DMS114 treated with DMSO at 0.1 percent for 48 hours (cell line): ENCODE measurements at regions not wholly inside any gene's neighbourhood (a gene's known extent, or its start where the extent isn't known, plus 50 kb on each side); places are given as distances from the start of the nearest gene placed in this dataset.

Source experiments
- DNase-seq: peaks from one replicate; lab custom pipeline; 2025; ENCODE audit not compliant: unreplicated experiment; lab: John Stamatoyannopoulos, UW

- no peak for DNase-seq
Observed at GRCh38 chr1:221099747-221100595, 220.7 kb downstream of the HLX start.

DNA sequence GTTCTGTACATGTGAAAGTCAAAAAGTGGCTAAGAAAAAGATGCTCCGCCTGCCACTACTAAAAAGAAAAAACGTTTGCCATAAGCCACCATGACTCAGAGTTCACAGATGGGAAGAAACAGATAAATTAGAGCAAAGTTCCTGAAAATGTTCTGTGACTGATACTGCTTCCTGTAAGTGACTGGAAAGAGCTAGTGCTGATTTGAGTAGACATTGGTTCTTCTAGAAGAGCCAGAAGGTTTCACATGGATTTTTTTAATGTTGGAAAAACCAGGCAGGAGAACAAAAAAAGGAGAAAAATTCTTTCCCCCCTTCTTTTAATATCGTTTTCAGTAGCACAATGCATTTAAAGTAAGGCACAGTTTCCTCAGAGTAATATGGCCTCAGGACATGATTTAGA lies 221.4 kb downstream of the HLX start:
- no peak for DNase-seq

- DNase-seq, result no peak
Observed at GRCh38 chr1:221101807-221102605, 222.8 kb downstream of the HLX start.

GRCh38 chr1:221104596-221104995 lies 225.4 kb downstream of the HLX start:
- DNase-seq, result no peak

- DNase-seq, result no peak
Observed at GRCh38 chr1:221105578-221105977, 226.3 kb downstream of the HLX start.

GRCh38 chr1:221106616-221107015 lies 227.4 kb downstream of the HLX start:
- no peak for DNase-seq

DNA sequence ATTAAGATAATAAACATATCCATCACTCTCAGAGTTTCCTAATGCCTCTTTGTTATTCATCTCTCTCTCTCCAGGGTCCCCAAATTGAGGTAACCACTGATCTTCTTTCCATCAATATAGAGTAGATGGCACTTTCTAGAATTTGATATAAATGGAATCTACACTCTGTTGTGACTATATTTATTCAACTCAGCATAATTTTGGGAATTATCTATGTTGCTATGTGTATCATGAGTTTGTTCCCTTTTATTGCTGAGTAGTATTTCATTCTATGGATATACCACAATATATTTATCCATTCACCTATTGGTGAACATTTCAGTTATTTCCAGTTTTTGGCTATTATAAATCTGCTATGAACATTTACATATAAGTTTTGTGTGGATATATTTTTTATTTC lies 230.7 kb downstream of the HLX start:
- DNase-seq, result no peak

DNA sequence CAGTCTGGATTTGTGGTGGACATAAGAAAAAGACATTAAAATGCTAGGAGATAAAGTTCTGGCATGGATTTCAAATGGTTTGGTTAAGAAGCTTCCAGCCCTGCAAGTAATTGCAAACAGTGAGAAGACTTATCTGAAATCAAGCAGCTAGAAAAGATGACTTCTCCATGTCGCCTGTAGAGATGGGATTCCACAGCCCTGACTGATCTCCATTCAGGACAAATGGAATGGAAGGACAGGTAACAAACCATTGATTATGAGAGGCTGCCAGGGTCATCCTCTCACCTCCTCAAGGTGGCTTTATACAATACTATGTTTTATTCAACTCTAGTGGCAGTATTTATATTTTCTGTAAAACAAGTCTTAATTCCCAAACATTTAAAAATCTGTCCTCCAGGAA lies 237.9 kb downstream of the HLX start:
- DNase-seq, result no peak

- DNase-seq, result no peak
Observed at GRCh38 chr1:221117548-221117951, 238.3 kb downstream of the HLX start.

DNA sequence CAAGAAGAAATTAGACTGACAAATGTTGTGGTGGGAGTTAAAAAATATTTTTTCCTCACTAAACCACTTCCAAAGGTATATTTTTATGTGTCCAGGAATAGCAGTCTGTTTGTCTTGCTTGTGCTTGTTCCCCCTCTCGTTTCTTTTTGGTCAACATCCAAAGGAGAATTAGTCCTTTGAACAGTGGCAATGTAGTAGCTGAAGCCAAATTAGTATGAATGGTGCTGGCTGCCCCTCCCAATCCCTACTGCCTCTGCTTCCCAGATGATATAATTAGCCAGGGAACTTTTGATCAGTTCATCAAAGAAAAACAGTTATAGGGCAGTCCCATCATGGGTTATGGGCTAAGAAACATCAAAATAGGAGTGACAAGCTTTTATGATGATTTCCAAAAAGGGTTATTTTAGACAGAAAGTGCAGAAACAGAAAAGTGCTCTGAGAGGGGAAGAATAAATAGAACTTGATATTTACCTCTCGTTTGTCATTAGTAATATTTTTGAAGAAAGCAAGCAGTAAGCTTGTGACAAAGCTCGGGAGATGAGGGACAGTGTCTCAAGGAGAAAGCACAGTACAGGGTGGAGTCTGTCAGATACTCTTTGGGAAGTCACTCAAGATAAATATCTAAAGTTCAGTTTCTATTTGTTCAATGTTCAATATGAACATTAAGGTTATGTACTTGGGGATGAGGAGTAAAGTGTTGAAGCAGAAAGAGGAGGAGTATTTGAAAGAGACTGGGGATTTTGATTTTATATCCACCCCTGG lies 239.1 kb downstream of the HLX start:
- DNase-seq, result no peak

GRCh38 chr1:221118938-221119320 lies 239.7 kb downstream of the HLX start:
- no peak for DNase-seq

DNA sequence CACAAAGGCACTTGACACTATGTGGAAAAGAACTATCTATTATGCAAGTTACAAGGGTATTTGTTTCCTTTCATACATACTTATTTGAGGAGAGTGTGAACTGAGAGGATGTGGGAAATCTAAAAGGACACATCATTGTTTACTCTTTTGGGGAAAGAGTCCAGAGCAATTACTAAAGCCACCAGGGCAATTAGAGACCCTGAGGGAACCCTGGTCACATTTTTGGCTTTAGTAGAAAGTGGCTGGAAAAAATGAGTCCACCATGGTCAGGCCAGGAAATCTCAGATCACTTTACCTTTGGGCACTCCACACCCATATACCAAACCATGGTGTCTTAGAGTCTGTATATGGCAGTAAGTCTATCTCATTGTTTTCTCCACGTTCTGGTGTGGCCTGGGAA lies 243.3 kb downstream of the HLX start:
- DNase-seq, result no peak

DNA sequence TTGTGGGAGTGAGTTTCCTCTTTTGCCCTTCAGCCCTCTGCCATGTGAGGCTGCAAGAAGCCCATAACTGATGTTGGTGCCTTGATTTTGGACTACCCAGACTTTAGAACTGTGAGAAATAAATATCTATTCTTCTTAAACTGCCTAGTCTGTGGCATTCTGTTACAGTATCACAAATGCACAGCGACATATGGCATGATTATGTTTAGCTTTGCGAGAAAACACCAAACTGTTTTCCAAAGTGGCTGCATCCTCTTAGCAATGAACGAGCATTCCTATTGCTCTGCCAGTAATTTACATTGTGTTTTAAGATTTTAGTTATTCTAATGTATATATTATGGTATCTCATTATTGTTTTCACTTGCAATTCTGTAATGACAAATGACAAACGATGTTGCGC lies 246.7 kb downstream of the HLX start:
- DNase-seq, result no peak

DNA sequence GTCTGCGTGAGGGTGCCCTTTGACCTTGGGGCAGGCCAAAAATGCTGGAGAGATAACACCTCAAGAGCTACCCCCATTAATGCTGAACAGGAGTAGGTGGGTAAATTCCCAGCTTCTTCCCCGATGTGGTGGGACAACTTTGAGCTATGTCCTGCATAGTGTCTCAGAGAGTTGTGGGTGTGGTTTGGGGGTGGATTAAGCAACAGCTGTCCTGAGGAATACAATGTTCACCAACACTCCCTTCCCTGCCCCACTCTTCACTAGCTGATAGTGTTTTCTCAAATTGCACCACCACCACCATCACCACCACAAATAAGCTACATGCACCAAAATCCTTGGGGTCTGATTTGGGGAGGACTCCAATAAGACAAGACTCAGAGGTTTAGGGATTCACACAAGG lies 258.4 kb downstream of the HLX start:
- no peak for DNase-seq

- no peak for DNase-seq
Observed at GRCh38 chr1:221138516-221138915, 259.3 kb downstream of the HLX start.

GRCh38 chr1:221139991-221140390 lies 260.7 kb downstream of the HLX start:
- no peak for DNase-seq

DNA sequence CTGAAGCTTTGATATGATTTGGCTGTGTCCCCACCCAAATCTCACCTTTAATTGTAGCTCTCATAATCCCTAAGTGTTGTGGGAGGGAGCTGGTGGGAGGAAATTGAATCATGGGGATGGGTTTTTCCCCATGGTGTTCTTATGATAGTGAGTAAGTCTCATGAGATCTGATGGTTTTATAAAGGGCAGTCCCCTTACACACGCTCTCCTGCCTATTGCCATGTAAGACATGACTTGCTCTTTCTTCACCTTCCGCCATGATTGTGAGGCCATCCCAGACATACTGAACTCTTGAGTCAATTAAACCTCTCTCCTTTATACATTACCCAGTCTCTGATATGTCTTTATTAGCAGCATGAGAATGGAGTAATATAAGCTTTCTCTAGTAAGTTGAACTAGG lies 261.9 kb downstream of the HLX start:
- no peak for DNase-seq

- DNase-seq, result no peak
Observed at GRCh38 chr1:221141606-221142285, 262.5 kb downstream of the HLX start.

DNA sequence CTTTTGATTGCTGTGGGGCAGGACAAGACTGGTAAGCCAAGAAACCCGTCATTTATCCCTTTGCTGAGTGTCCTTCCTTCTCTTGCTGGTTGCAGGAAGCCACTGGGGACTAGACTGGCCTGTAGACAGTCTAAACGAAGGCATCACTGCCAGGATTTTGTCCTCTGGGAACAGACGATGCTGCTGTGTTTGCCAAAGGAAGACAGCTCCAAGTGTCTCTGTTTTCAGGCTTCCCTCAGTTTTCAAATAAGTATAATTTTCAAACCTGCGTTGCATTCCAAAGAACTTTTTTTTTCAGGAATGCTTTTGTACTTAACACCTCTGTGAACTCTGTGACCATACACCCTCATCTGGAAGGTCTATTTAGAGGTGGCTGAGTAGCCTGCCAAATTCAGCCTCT lies 269.4 kb downstream of the HLX start:
- DNase-seq, result no peak

- DNase-seq, result no peak
Observed at GRCh38 chr1:221149111-221149510, 269.9 kb downstream of the HLX start.

- no peak for DNase-seq
Observed at GRCh38 chr1:221149555-221150075, 270.4 kb downstream of the HLX start.
